Fibroblast of the aortic adventitia (primary cell): ENCODE measurements at regions not wholly inside any gene's neighbourhood (a gene's known extent, or its start where the extent isn't known, plus 50 kb on each side); places are given as distances from the start of the nearest gene placed in this dataset.
A peak's percentile ranks its signal among the peaks of the same experiment; 100 is the strongest.

Experiments used
- DNase-seq: peaks from one replicate; pipeline ENCODE4 v3.0.0-alpha.2; 2010; ENCODE audit warnings: low read depth
- H3K4me3 ChIP-seq: 2 replicates; pipeline ENCODE4 v1.5.1; 2011; ENCODE audit warnings: low read depth, mild to moderate bottlenecking, control low read depth, low read length, moderate library complexity
- CTCF ChIP-seq: IDR thresholded peaks from 2 replicates; pipeline ENCODE4 v1.5.1; 2011; ENCODE audit warnings: mild to moderate bottlenecking, low read length, control low read depth, inconsistent platforms; ENCODE audit not compliant: insufficient read depth

GRCh38 chr1:221919743-221920142 lies 177.9 kb upstream of the DUSP10 start:
- no peak for TF ChIP-seq CTCF
- DNase-seq = no peak

GRCh38 chr1:221919341-221919740 lies 177.5 kb upstream of the DUSP10 start:
- TF ChIP-seq CTCF = no peak
- H3K4me3 ChIP-seq = no peak overlapping the region
- DNase-seq = no peak

More at GRCh38 chr1:221919743-221920142, 177.9 kb upstream of the DUSP10 start:
- H3K4me3 ChIP-seq = no peak overlapping the region

DNA sequence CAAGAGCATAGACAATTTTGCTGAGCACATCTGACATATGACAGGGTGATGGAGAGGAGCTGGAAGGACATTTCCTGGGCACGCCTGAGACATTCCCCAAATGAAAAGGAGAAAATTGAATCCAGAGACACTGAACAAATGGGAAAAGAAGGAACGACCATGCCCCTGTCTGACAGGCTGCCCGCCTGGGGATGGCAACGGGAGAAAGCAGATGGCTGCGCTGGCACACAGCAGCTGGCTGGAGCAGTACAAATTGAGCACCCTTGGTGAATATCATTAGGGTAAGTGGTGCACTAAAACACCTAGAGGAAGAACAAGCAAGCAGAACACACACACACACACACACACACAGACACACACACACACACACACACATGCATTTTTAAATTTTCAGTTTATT lies 174.3 kb upstream of the DUSP10 start:
- DNase-seq = no peak
- H3K4me3 ChIP-seq = no peak overlapping the region
- TF ChIP-seq CTCF = no peak

DNA sequence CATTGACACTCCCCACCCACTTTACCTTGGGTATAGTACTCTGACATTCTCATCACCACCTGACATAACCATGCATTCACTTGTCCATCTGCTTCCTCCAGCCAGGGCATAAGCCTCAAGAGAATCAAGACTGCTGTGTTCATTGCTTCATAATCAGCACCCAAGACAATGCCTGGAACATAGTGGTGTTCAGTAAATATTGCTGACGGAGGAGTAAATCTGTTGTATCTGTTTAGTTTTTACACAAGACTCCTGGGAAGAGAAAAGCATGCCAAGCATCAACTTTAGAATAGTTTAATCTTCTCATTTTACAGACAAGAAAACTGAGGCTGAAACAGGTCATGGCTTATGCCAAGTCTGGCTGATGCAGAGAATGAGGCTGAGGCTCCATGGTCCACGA lies 173.9 kb upstream of the DUSP10 start:
- TF ChIP-seq CTCF = no peak
- H3K4me3 ChIP-seq = no peak overlapping the region
- no peak for DNase-seq

DNA sequence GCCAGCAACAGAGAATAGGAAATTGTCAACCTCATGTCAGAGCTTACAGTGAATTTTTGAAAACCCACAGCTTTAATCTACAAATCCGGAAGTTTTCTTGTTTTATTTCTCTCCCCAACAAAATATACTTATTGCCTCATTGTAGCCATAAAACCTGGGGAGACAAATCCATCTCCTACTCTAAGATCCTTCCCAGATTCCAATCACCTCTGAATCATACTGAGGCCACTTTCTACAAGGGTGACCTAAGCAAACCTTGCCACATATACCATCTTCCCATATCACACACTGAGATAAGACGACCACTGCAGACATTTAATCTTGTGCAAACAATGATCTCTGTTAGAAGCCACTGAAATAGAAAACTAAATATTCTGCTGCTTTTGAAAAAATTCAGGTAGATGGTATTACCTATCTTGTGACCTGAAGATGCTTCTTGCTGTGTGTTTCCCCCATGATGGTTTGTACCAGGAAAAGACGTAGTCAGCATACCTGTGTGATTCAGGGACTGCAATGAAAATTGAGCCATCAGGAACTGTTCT lies 171.5 kb upstream of the DUSP10 start:
- peak; percentile 9 for DNase-seq
- no peak for TF ChIP-seq CTCF
- H3K4me3 ChIP-seq = no peak overlapping the region

GRCh38 chr1:221912230-221912629 lies 170.3 kb upstream of the DUSP10 start:
- DNase-seq = peak; percentile 46
- no peak overlapping the region for H3K4me3 ChIP-seq
- no peak for TF ChIP-seq CTCF

DNA sequence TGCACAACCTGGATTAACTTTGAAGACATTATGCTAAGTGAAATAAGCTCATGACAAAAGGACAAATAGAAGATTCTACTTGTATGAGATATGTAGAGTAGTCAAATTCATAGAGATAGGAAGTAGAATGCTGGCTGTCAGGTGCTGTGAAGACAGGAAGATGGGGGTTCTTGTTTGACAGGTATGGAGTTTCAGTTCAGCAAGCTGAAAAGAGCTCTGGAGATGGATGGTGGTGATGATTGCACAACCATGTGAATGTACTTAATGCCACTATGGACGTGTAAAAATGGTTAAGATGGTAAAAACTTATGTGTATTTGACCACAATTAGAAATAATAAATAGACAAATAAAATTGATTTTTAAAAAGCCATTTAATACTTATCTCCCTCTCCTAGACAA lies 169.8 kb upstream of the DUSP10 start:
- no peak for DNase-seq
- H3K4me3 ChIP-seq = no peak overlapping the region
- no peak for TF ChIP-seq CTCF
